Motor neuron (in vitro differentiated cells): ENCODE measurements at regions not wholly inside any gene's neighbourhood (a gene's known extent, or its start where the extent isn't known, plus 50 kb on each side); places are given as distances from the start of the nearest gene placed in this dataset.

ENCODE experiments used
- ATAC-seq, 8 experiments: fragments of 200-7000 bp; cut with Tn5 transposase; replicated peaks in 6 of 8; 2 replicates each; pipeline ENCODE4 v1.8.0; 2021; ENCODE audit warnings: mild to moderate bottlenecking in 8 of 8, moderate library complexity in 8 of 8
- H3K27ac ChIP-seq, 2 donors: fragments of 250-450 bp; sonication (Bioruptor Pico); 2 replicates each; pipeline ENCODE4 v1.9.0; 2021; ENCODE audit warnings: antibody characterized with exemption in 2 of 2, mild to moderate bottlenecking in 2 of 2, moderate library complexity in 1 of 2
- H3K4me1 ChIP-seq, 2 donors: fragments of 250-450 bp; sonication (Bioruptor Pico); replicated peaks in 1 of 2; 2 replicates each; pipeline ENCODE4 v1.6.1; 2021; ENCODE audit warnings: antibody characterized with exemption in 2 of 2, mild to moderate bottlenecking in 2 of 2, moderate library complexity in 1 of 2
- H3K4me3 ChIP-seq, 5 donors: fragments of 250-450 bp; sonication (Bioruptor Pico); 2 replicates each; pipeline ENCODE4 v1.9.0; 2021; ENCODE audit warnings: antibody characterized with exemption in 5 of 5, mild to moderate bottlenecking in 5 of 5, moderate library complexity in 4 of 5
- WGBS, 10 experiments: fragments of 450-650 bp; shearing (Covaris generic); methylation state at CpG; one replicate each; pipeline ENCODE4 v1.0.0; 2022; 5-methylcytosine and 5-hydroxymethylcytosine counted together
- in situ Hi-C, 9 experiments: fragments of 400-800 bp; cut with MboI; loops; one replicate each; pipeline ENCODE4 v1.15.0; 2021; ENCODE audit warnings: low sequenced_read_pairs in 9 of 9, low pct_unique_long_range_greater_than_20kb in 2 of 9; ENCODE audit not compliant: unreplicated experiment in 9 of 9

DNA sequence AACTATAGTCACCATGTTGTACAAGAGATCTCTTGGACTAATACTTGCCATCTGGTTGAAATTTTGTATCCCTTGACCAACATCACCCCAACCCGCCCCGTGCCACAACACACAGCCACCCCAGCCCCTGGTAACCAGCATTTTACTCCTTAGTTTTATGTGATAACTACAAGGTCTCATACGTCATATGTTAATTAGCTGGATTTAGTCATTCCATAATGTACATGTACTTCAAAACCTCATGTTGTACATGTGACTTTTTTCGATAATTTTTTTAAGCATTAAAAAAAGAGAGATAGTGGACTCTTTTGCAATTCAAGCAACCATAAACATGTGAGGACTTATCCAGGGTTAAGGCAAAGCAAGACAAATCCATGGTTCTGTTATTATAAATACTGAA lies 773.4 kb upstream of the NOVA1 start:
- Histone ChIP-seq H3K4me3 (no peak overlapping the region), H3K4me1 (peaks cover 0 to 2% of the 10 kb centered on the region in 2 donors), H3K27ac (no peak overlapping the region)
- WGBS, 10 experiments = 42 to 100% (median 93%) methylated on average over 1 to 4 of the region's 4 CpGs; no CpG with 5 or more reads in 4 of the 10 experiments
- in situ Hi-C loops = no loop called here
- ATAC-seq = no peak

GRCh38 chr14:27371868-27372267 lies 774.0 kb upstream of the NOVA1 start:
- Histone ChIP-seq H3K4me1 (peaks cover 0 to 2% of the 10 kb centered on the region in 2 donors), H3K27ac (no peak overlapping the region), H3K4me3 (no peak overlapping the region)
- in situ Hi-C loops = no loop called here
- WGBS, 10 experiments = 31 to 100% (median 87%) methylated on average over 1 to 4 of the region's 4 CpGs; no CpG with 5 or more reads in 1 of the 10 experiments
- no peak for ATAC-seq

DNA sequence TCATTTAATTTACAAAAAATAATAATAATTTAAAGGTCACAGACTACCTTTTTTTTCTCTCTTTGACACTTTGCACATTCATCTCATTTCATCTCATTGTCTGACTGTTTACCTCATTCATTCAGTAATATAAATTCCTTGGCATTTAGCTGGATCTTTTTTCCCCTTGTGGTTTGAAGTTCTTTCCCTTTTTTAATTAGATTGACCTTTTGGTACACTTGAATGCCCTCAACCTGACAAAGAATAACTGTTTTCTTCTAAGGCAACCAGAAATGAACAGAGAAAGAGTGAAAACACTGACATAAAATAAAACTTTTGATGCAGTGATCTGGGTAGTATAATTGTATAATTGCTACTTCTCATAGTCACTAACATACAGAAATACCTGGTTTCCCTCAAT lies 774.9 kb upstream of the NOVA1 start:
- ATAC-seq = no peak
- Histone ChIP-seq H3K4me3 (no peak overlapping the region), H3K27ac (no peak overlapping the region), H3K4me1 (peaks cover 0 to 2% of the 10 kb centered on the region in 2 donors)
- in situ Hi-C loops = no loop called here

DNA sequence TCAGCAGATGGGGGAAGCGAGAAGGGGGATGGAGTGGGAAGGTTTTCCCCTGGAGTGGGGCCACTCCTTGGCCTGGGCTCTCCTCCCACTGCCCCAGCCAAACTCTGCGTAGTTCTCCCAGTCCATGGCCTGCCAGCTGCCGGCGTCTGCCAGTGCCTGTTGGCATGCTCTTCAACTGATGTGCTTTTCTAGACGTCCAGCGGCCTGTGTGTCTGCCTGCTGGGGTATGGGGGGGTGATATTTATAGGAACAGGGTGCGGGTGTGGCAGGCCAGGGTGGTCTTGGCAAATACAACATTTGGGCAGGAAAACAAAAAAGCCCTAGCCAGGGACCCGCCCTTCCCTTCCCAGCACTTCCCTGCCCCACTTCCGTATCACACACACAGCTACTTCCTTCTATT lies 786.3 kb upstream of the NOVA1 start:
- Histone ChIP-seq H3K4me1 (peaks cover 0 to 11% of the 10 kb centered on the region in 2 donors), H3K27ac (no peak overlapping the region), H3K4me3 (no peak overlapping the region)
- in situ Hi-C loops = no loop called here
- no peak for ATAC-seq
- 0 to 100% (median 92%) methylated on average over 1 to 4 of the region's 9 CpGs; no CpG with 5 or more reads in 2 of the 10 experiments for WGBS, 10 experiments

DNA sequence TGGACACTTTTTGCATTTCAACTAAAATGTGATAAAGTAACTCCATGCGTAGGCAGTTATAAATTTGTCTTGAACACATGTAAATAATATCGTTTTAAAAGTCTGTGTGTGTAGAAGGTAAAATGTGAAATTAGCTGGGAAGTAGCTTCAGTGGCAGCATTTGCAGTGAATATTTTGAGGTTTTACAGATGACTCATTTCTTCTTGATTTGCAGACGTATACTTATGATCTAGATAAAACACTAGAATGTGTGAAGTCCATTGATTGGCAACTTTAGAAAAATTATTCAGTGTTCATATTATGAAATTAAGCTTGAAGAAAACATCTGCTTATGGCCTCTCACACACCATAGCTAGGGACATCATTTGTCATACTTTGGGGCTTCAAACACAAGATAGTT lies 788.6 kb upstream of the NOVA1 start:
- in situ Hi-C loops = no loop called here
- H3K4me1 ChIP-seq = peaks cover 0 to 18% of the 10 kb centered on the region in 2 donors
- 5 to 100% (median 78%) methylated on average over 1 to 3 of the region's 3 CpGs for WGBS, 10 experiments
- no peak overlapping the region for H3K27ac ChIP-seq
- no peak overlapping the region for H3K4me3 ChIP-seq
- no peak for ATAC-seq

GRCh38 chr14:27387463-27387862 lies 789.6 kb upstream of the NOVA1 start:
- 0 to 100% (median 60%) methylated on average over 1 of the region's 1 CpG; no CpG with 5 or more reads in 1 of the 10 experiments for WGBS, 10 experiments
- in situ Hi-C loops = no loop called here
- Histone ChIP-seq H3K4me1 (peaks cover 0 to 18% of the 10 kb centered on the region in 2 donors), H3K27ac (no peak overlapping the region), H3K4me3 (no peak overlapping the region)
- ATAC-seq = no peak

- in situ Hi-C loops = no loop called here
- Histone ChIP-seq H3K4me1 (peaks cover 0 to 18% of the 10 kb centered on the region in 2 donors), H3K4me3 (no peak overlapping the region), H3K27ac (no peak overlapping the region)
- WGBS, 10 experiments = 0 to 94% (median 57%) methylated on average over 1 to 2 of the region's 2 CpGs
- ATAC-seq = no peak
These were observed 791.6 kb upstream of the NOVA1 start for GRCh38 chr14:27389402-27389801.

GRCh38 chr14:27390155-27390554 lies 792.3 kb upstream of the NOVA1 start:
- H3K4me3 ChIP-seq = no peak overlapping the region
- no peak overlapping the region for H3K27ac ChIP-seq
- peaks cover 0 to 18% of the 10 kb centered on the region in 2 donors for H3K4me1 ChIP-seq
- 14 to 100% (median 90%) methylated on average over 1 to 3 of the region's 3 CpGs; no CpG with 5 or more reads in 5 of the 10 experiments for WGBS, 10 experiments
- in situ Hi-C loops = no loop called here
- ATAC-seq = no peak

- in situ Hi-C loops = no loop called here
- ATAC-seq = no peak
- Histone ChIP-seq H3K27ac (no peak overlapping the region), H3K4me3 (no peak overlapping the region), H3K4me1 (peaks cover 0 to 18% of the 10 kb centered on the region in 2 donors)
- 5 to 95% (median 77%) methylated on average over 3 to 4 of the region's 4 CpGs for WGBS, 10 experiments
These were observed 793.5 kb upstream of the NOVA1 start for GRCh38 chr14:27391331-27391730.

DNA sequence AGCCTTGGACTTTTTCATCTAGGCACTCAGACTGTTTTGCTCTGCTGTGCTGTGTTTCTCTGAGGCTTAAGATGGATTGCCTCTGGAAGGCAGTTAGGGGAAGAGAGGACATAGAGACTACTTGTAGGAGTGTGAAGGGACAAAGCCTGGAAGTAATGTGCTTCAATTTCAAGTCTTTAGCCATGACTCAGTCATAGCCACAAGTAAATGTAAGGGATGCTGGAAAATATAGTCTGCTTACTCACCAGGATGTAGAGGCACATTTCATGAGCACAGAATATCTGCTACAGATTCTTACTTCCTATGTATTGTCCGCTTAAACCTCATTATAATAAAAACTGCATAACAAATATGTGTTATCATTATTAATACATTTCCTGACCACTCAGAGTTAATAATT lies 794.3 kb upstream of the NOVA1 start:
- in situ Hi-C loops = no loop called here
- no peak for ATAC-seq

GRCh38 chr14:27409944-27410343 lies 812.1 kb upstream of the NOVA1 start:
- H3K4me3 ChIP-seq = no peak overlapping the region
- no peak for ATAC-seq
- in situ Hi-C loops = no loop called here
- H3K4me1 ChIP-seq = peaks cover 0 to 3% of the 10 kb centered on the region in 2 donors
- 0 to 100% (median 60%) methylated on average over 1 to 2 of the region's 2 CpGs for WGBS, 10 experiments
- no peak overlapping the region for H3K27ac ChIP-seq

More for the DNA sequence above, 794.3 kb upstream of the NOVA1 start:
- 25 to 100% (median 100%) methylated on average over 1 of the region's 1 CpG; no CpG with 5 or more reads in 1 of the 10 experiments for WGBS, 10 experiments
- no peak overlapping the region for H3K27ac ChIP-seq
- H3K4me3 ChIP-seq = no peak overlapping the region
- peaks cover 0 to 18% of the 10 kb centered on the region in 2 donors for H3K4me1 ChIP-seq

DNA sequence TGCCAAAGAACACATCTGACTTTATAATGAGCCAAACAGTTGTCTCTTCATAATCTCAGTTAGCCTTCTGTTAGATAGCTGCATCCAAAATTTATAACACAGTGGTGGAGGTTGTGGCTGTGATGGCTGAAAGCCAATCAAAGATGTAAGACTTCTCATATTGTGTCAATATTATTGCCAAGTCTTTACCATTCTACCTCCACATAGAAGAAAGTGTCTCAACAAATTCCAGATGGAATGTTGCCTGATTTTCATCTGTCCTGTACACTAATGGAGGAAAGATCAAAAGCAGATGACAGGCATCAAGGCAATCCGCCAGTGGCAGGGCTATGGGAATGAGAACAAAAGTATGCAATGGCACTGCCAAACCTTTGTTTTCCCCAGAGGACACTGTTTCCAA lies 813.1 kb upstream of the NOVA1 start:
- peaks cover 0 to 3% of the 10 kb centered on the region in 2 donors for H3K4me1 ChIP-seq
- no peak overlapping the region for H3K4me3 ChIP-seq
- no peak overlapping the region for H3K27ac ChIP-seq
- 10 to 100% (median 75%) methylated on average over 1 of the region's 1 CpG; no CpG with 5 or more reads in 4 of the 10 experiments for WGBS, 10 experiments
- in situ Hi-C loops = no loop called here
- no peak for ATAC-seq

GRCh38 chr14:27427796-27428195 lies 830.0 kb upstream of the NOVA1 start:
- H3K27ac ChIP-seq = no peak overlapping the region
- in situ Hi-C loops = no loop called here
- no peak overlapping the region for H3K4me3 ChIP-seq
- 3 to 100% (median 94%) methylated on average over 1 to 4 of the region's 4 CpGs for WGBS, 10 experiments
- peaks cover 0 to 4% of the 10 kb centered on the region in 2 donors for H3K4me1 ChIP-seq
- ATAC-seq = peak; percentile 43 to 99 (median 78)

- ATAC-seq = peak in 5 of 8 experiments; percentile 82 to 89 (median 85)
- Histone ChIP-seq H3K27ac (no peak overlapping the region), H3K4me3 (no peak overlapping the region), H3K4me1 (peaks cover 5 to 7% of the 10 kb centered on the region in 2 donors)
- in situ Hi-C loops = no loop called here
- 13 to 100% (median 71%) methylated on average over 1 to 3 of the region's 3 CpGs; no CpG with 5 or more reads in 1 of the 10 experiments for WGBS, 10 experiments
These were observed 838.3 kb upstream of the NOVA1 start for GRCh38 chr14:27435923-27436670.
